IMR-90 (cell line): ENCODE measurements at regions not wholly inside any gene's neighbourhood (a gene's known extent, or its start where the extent isn't known, plus 50 kb on each side); places are given as distances from the start of the nearest gene placed in this dataset.

Experiments used
- ATAC-seq: fragments of 200-7000 bp; cut with Tn5 transposase; 2 replicates; pipeline ENCODE4 v1.9.1; 2020; ENCODE audit warnings: low read depth, mild to moderate bottlenecking, moderate library complexity
- BruUV-seq: library from RNA; stranded (reverse); fragments of 400-500 nt; replicated peaks from 2 replicates; lab custom pipeline; 2021; lab: Mats Ljungman, UMichigan
- CTCF ChIA-PET: fragments of 300-600 bp; formaldehyde crosslinking; extraction: SDS; loops from one replicate; lab custom pipeline; 2021; ENCODE audit warnings: antibody characterized with exemption; lab: Yijun Ruan, JAX
- POLR2A ChIA-PET: fragments of 300-600 bp; sonication (Branson Sonifier 250); formaldehyde crosslinking; loops from one replicate; lab custom pipeline; 2022; ENCODE audit warnings: antibody characterized with exemption; ENCODE audit not compliant: unreplicated experiment; lab: Charles Lee
- DNase-seq: peaks from one replicate; pipeline ENCODE4 v3.0.0; 2013
- H2AFZ ChIP-seq: replicated peaks from 2 replicates; pipeline ENCODE3; 2013; ENCODE audit warnings: low read length, mild to moderate bottlenecking; ENCODE audit not compliant: poor library complexity
- H2AK5ac ChIP-seq: 2 replicates; pipeline ENCODE4 v1.6.1; 2013; ENCODE audit warnings: low read depth, low read length, inconsistent platforms
- H2AK9ac ChIP-seq: replicated peaks from 2 replicates; pipeline ENCODE3; 2013; ENCODE audit warnings: mild to moderate bottlenecking, low read depth, low read length, moderate library complexity; ENCODE audit not compliant: poor library complexity
- H2BK120ac ChIP-seq: 2 replicates; pipeline ENCODE4 v1.6.1; 2013; ENCODE audit warnings: low read depth, low read length, inconsistent platforms
- H2BK15ac ChIP-seq: 3 replicates; pipeline ENCODE4 v1.6.1; 2013; ENCODE audit warnings: low read depth, low read length, inconsistent platforms
- H2BK20ac ChIP-seq: 2 replicates; pipeline ENCODE4 v1.6.1; 2013; ENCODE audit warnings: low read depth, mild to moderate bottlenecking, inconsistent platforms, low read length, moderate library complexity
- H2BK5ac ChIP-seq: 2 replicates; pipeline ENCODE4 v1.6.1; 2013; ENCODE audit warnings: mild to moderate bottlenecking, low read depth, low read length, inconsistent platforms; ENCODE audit not compliant: poor library complexity, severe bottlenecking
- H3K14ac ChIP-seq: replicated peaks from 2 replicates; pipeline ENCODE4 v1.6.1; 2013; ENCODE audit warnings: low read depth, low read length, inconsistent platforms
- H3K18ac ChIP-seq: 2 replicates; pipeline ENCODE4 v1.6.1; 2013; ENCODE audit warnings: low read depth, low read length, control low read depth
- H3K23ac ChIP-seq: 2 replicates; pipeline ENCODE4 v1.6.1; 2013; ENCODE audit warnings: low read depth, low read length, inconsistent platforms
- H3K27ac ChIP-seq: 2 replicates; pipeline ENCODE4 v1.5.1; 2013; ENCODE audit warnings: mild to moderate bottlenecking, control low read depth, low read length; ENCODE audit not compliant: insufficient read depth
- H3K27me3 ChIP-seq: 2 replicates; pipeline ENCODE4 v1.6.1; 2013; ENCODE audit warnings: low read length; ENCODE audit not compliant: control insufficient read depth, insufficient read depth
- H3K36me3 ChIP-seq: 2 replicates; pipeline ENCODE4 v1.6.1; 2013; ENCODE audit warnings: low read length, mixed read lengths; ENCODE audit not compliant: control insufficient read depth, insufficient read depth
- H3K4ac ChIP-seq: 2 replicates; pipeline ENCODE4 v1.6.1; 2013; ENCODE audit warnings: low read depth, low read length, inconsistent platforms
- H3K4me1 ChIP-seq: 2 replicates; pipeline ENCODE4 v1.6.1; 2013; ENCODE audit warnings: low read length, mixed read lengths; ENCODE audit not compliant: control insufficient read depth, insufficient read depth
- H3K4me2 ChIP-seq: 2 replicates; pipeline ENCODE4 v1.6.1; 2013; ENCODE audit warnings: low read depth, mild to moderate bottlenecking, control low read depth, low read length, moderate library complexity
- H3K4me3 ChIP-seq: 2 replicates; pipeline ENCODE4 v1.5.1; 2013; ENCODE audit warnings: low read depth, mild to moderate bottlenecking, control low read depth, low read length, moderate library complexity; ENCODE audit not compliant: insufficient read depth
- H3K56ac ChIP-seq: 2 replicates; pipeline ENCODE4 v1.6.1; 2013; ENCODE audit warnings: low read length, inconsistent platforms; ENCODE audit not compliant: insufficient read depth; ENCODE audit errors: extremely low read depth
- H3K79me1 ChIP-seq, 2 experiments: 2 replicates each; pipeline ENCODE4 v1.6.1; 2013; ENCODE audit warnings: low read length in 2 of 2, inconsistent platforms in 1 of 2, low read depth in 1 of 2
- H3K9ac ChIP-seq: 2 replicates; pipeline ENCODE4 v1.6.1; 2013; ENCODE audit warnings: low read depth, low read length, control low read depth
- H3K9me1 ChIP-seq: 2 replicates; pipeline ENCODE4 v1.6.1; 2013; ENCODE audit warnings: low read length, inconsistent platforms; ENCODE audit not compliant: insufficient read depth
- H3K9me3 ChIP-seq: 2 replicates; pipeline ENCODE4 v1.6.1; 2013; ENCODE audit warnings: low read length; ENCODE audit not compliant: control insufficient read depth, insufficient read depth
- H4K20me1 ChIP-seq: 2 replicates; pipeline ENCODE4 v1.6.1; 2013; ENCODE audit warnings: low read length, inconsistent platforms; ENCODE audit not compliant: insufficient read depth
- H4K5ac ChIP-seq: 2 replicates; pipeline ENCODE4 v1.6.1; 2013; ENCODE audit warnings: mild to moderate bottlenecking, low read depth, low read length, control low read depth
- H4K8ac ChIP-seq, 2 experiments: 2 replicates each; pipeline ENCODE4 v1.6.1; 2013; ENCODE audit warnings: low read depth in 2 of 2, low read length in 2 of 2, control low read depth in 1 of 2, inconsistent platforms in 1 of 2
- H4K91ac ChIP-seq: 2 replicates; pipeline ENCODE4 v1.6.1; 2013; ENCODE audit warnings: low read depth, low read length, inconsistent platforms; ENCODE audit not compliant: insufficient read depth
- BHLHE40 ChIP-seq: fragments of 150-350 bp; IDR thresholded peaks from 2 replicates; pipeline ENCODE4 v1.6.1; 2016; ENCODE audit warnings: mild to moderate bottlenecking, low read depth, low read length
- CEBPB ChIP-seq: IDR thresholded peaks from 2 replicates; pipeline ENCODE4 v1.6.1; 2012; ENCODE audit warnings: low read depth, low read length, improper control_type of control experiment
- CHD1 ChIP-seq: IDR thresholded peaks from 2 replicates; pipeline ENCODE4 v1.6.1; 2012; ENCODE audit warnings: low read depth, low read length, improper control_type of control experiment
- FOS ChIP-seq: fragments of 150-350 bp; IDR thresholded peaks from 2 replicates; pipeline ENCODE4 v1.6.1; 2016; ENCODE audit warnings: low read depth, low read length
- MAFK ChIP-seq: IDR thresholded peaks from 2 replicates; pipeline ENCODE4 v1.6.1; 2012; ENCODE audit warnings: low read depth, low read length, improper control_type of control experiment
- MAZ ChIP-seq: IDR thresholded peaks from 2 replicates; pipeline ENCODE4 v1.6.1; 2012; ENCODE audit warnings: low read depth, mild to moderate bottlenecking, low read length, improper control_type of control experiment, moderate library complexity, borderline replicate concordance
- NFE2L2 ChIP-seq: fragments of 150-350 bp; IDR thresholded peaks from 2 replicates; pipeline ENCODE4 v1.6.1; 2016; ENCODE audit warnings: low read depth, mild to moderate bottlenecking, low read length
- POLR2A ChIP-seq: IDR thresholded peaks from 2 replicates; pipeline ENCODE4 v1.6.1; 2012; ENCODE audit warnings: mild to moderate bottlenecking, low read depth, low read length
- RAD21 ChIP-seq: IDR thresholded peaks from 2 replicates; pipeline ENCODE4 v1.6.1; 2012; ENCODE audit warnings: low read length, improper control_type of control experiment
- RCOR1 ChIP-seq: IDR thresholded peaks from 2 replicates; pipeline ENCODE4 v1.6.1; 2012; ENCODE audit warnings: mild to moderate bottlenecking, low read length, improper control_type of control experiment; ENCODE audit not compliant: insufficient replicate concordance
- RFX5 ChIP-seq: IDR thresholded peaks from 2 replicates; pipeline ENCODE4 v1.8.0; 2012; ENCODE audit warnings: low read depth, mild to moderate bottlenecking, low read length, moderate library complexity
- SMC3 ChIP-seq: fragments of 150-350 bp; IDR thresholded peaks from 2 replicates; pipeline ENCODE4 v1.6.1; 2016; ENCODE audit warnings: low read depth, mild to moderate bottlenecking, antibody characterized with exemption, low read length, moderate library complexity
- WGBS, 2 experiments: methylation state at CpG; one replicate each; pipeline versions ENCODE4 v1.1.5 to v1.1.7; 2013; ENCODE audit warnings: missing lambda C conversion rate in 2 of 2; ENCODE audit not compliant: insufficient read length in 1 of 2; ENCODE audit errors: extremely low coverage in 2 of 2; 5-methylcytosine and 5-hydroxymethylcytosine counted together
- dilution Hi-C: fragments of 300-500 bp; cut with HindIII; formaldehyde crosslinking; loops from one replicate; pipeline ENCODE4 v1.14.3; 2018; ENCODE audit warnings: low sequenced_read_pairs; ENCODE audit not compliant: unreplicated experiment
- in situ Hi-C: fragments of 300-500 bp; cut with MboI; formaldehyde crosslinking; loops from 3 replicates; pipeline ENCODE4 v1.14.3; 2019; ENCODE audit warnings: low sequenced_read_pairs, inconsistent platforms, mixed read lengths
- intact Hi-C: fragments of 100-400 bp; cut with micrococcal nuclease; formaldehyde crosslinking; loops from 2 replicates; pipeline ENCODE4 v1.10.0; 2022
- TF ChIP-seq, protein P1 (sequence below): fragments of 150-350 bp; IDR thresholded peaks from 2 replicates; pipeline ENCODE4 v1.6.1; 2017; ENCODE audit warnings: mild to moderate bottlenecking, antibody characterized with exemption, low read length, low read depth
- TF ChIP-seq, protein P2 (sequence below): conservative IDR thresholded peaks from 2 replicates; pipeline ENCODE4 v1.5.1; 2012; ENCODE audit warnings: mild to moderate bottlenecking, low read depth, low read length, improper control_type of control experiment
- TF ChIP-seq, protein P3 (sequence below): fragments of 150-350 bp; IDR thresholded peaks from 2 replicates; pipeline ENCODE4 v1.6.1; 2016; ENCODE audit warnings: low read depth, mild to moderate bottlenecking, low read length, moderate library complexity, borderline replicate concordance

DNA sequence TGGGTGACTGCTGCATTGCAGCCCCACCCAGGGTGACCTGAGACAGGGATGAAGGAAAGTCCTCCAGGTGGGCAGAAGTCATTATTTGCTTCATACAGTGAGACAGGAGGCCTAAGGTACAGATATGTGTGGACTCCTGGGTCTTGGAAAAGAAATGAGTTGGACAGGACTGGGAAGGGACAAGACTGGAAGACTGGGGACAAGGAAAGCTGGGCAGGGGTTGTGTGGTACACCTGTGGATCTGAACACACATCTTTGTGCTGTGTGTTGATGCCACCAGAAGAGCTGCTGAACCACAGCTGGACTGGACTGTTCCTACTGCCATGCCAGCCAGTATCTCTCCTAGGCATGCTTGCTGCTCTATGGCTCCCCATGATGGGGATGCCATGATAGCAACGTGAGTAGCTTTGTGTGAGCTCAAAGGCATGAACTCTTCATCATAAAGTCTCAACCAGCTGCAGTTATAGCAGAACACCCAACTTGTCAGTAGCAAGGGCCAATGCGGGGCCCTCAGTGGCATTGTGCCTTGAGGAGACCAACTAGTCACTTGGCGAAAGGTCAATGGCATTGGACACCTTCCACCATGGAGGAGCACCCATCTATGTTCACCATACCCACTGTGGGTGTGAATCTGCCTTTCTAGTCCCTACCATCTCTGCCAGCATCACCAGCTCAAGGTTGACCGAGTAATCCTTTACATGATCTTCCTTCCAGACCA is 76.0 kb upstream of the GRB10 start:
- H4K8ac ChIP-seq = no peak overlapping the region
- no peak overlapping the region for H2AK5ac ChIP-seq
- H2BK120ac ChIP-seq = no peak overlapping the region
- no peaks in the 10 kb centered on the region for H3K9me1 ChIP-seq
- H3K36me3 ChIP-seq = no peaks in the 10 kb centered on the region
- H2BK5ac ChIP-seq = no peak overlapping the region
- no peak overlapping the region for H2AFZ ChIP-seq
- no peak for DNase-seq
- in situ Hi-C loops = no loop called here
- H3K4ac ChIP-seq = no peak overlapping the region
- intact Hi-C loops = no loop called here
- dilution Hi-C loops = no loop called here
- no peak overlapping the region for H3K4me3 ChIP-seq
- no peaks in the 10 kb centered on the region for H3K9me3 ChIP-seq
- no peaks in the 10 kb centered on the region for H4K20me1 ChIP-seq
- no peak overlapping the region for H3K14ac ChIP-seq
- no peak overlapping the region for H3K27ac ChIP-seq
- H2BK15ac ChIP-seq = no peak overlapping the region; the same call in 2 of the 3 replicates
- H2BK20ac ChIP-seq = no peak overlapping the region
- no peaks in the 10 kb centered on the region for H3K79me1 ChIP-seq
- TF ChIP-seq RAD21 = no peak
- TF ChIP-seq, protein P1, sequence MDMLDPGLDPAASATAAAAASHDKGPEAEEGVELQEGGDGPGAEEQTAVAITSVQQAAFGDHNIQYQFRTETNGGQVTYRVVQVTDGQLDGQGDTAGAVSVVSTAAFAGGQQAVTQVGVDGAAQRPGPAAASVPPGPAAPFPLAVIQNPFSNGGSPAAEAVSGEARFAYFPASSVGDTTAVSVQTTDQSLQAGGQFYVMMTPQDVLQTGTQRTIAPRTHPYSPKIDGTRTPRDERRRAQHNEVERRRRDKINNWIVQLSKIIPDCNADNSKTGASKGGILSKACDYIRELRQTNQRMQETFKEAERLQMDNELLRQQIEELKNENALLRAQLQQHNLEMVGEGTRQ = no peak
- TF ChIP-seq FOS = no peak
- no peak for TF ChIP-seq CHD1
- TF ChIP-seq, protein P2, sequence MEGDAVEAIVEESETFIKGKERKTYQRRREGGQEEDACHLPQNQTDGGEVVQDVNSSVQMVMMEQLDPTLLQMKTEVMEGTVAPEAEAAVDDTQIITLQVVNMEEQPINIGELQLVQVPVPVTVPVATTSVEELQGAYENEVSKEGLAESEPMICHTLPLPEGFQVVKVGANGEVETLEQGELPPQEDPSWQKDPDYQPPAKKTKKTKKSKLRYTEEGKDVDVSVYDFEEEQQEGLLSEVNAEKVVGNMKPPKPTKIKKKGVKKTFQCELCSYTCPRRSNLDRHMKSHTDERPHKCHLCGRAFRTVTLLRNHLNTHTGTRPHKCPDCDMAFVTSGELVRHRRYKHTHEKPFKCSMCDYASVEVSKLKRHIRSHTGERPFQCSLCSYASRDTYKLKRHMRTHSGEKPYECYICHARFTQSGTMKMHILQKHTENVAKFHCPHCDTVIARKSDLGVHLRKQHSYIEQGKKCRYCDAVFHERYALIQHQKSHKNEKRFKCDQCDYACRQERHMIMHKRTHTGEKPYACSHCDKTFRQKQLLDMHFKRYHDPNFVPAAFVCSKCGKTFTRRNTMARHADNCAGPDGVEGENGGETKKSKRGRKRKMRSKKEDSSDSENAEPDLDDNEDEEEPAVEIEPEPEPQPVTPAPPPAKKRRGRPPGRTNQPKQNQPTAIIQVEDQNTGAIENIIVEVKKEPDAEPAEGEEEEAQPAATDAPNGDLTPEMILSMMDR = no peak
- no peak for TF ChIP-seq RCOR1
- no peak for TF ChIP-seq SMC3
- TF ChIP-seq RFX5 = no peak
- TF ChIP-seq BHLHE40 = no peak
- TF ChIP-seq POLR2A = no peak
- TF ChIP-seq MAZ = no peak
- TF ChIP-seq CEBPB = no peak
- TF ChIP-seq, protein P3, sequence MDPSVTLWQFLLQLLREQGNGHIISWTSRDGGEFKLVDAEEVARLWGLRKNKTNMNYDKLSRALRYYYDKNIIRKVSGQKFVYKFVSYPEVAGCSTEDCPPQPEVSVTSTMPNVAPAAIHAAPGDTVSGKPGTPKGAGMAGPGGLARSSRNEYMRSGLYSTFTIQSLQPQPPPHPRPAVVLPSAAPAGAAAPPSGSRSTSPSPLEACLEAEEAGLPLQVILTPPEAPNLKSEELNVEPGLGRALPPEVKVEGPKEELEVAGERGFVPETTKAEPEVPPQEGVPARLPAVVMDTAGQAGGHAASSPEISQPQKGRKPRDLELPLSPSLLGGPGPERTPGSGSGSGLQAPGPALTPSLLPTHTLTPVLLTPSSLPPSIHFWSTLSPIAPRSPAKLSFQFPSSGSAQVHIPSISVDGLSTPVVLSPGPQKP = no peak
- TF ChIP-seq NFE2L2 = no peak
- no peak for TF ChIP-seq MAFK
- H3K4me1 ChIP-seq = no peaks in the 10 kb centered on the region
- H3K56ac ChIP-seq = no peak overlapping the region
- no peak overlapping the region for H3K18ac ChIP-seq
- no peak for ATAC-seq
- no peak overlapping the region; the same call in 1 of the 2 replicates for H3K23ac ChIP-seq
- H2AK9ac ChIP-seq = no peak overlapping the region
- H4K5ac ChIP-seq = no peak overlapping the region
- ChIA-PET CTCF (no interaction called here), POLR2A (no interaction called here)
- BruUV-seq = no TSS peak
- peaks cover 63% of the 10 kb centered on the region for H3K27me3 ChIP-seq
- WGBS, 2 experiments = no CpG with 5 or more reads among the region's 4 CpGs
- no peak overlapping the region for H4K91ac ChIP-seq
- H3K4me2 ChIP-seq = no peak overlapping the region
- no peak overlapping the region for H3K9ac ChIP-seq
